Activated naive CD4-positive, alpha-beta T cell treated with anti-CD3 and anti-CD28 coated beads for 36 hours (primary cell): ENCODE measurements at regions not wholly inside any gene's neighbourhood (a gene's known extent, or its start where the extent isn't known, plus 50 kb on each side); places are given as distances from the start of the nearest gene placed in this dataset.

Experiments
- CTCF ChIA-PET: fragments of 350-600 bp; sonication (Branson Sonifier 250); formaldehyde crosslinking; loops from one replicate; lab custom pipeline; 2021; ENCODE audit warnings: antibody characterized with exemption; lab: Charles Lee
- DNase-seq: peaks from one replicate; pipeline ENCODE4 v3.0.0-alpha.2; 2020
- H3K27ac Mint-ChIP-seq: one replicate; pipeline ENCODE4 v1.8.0; 2021; ENCODE audit warnings: mild to moderate bottlenecking, mixed read lengths
- H3K27me3 Mint-ChIP-seq: one replicate; pipeline ENCODE4 v1.8.0; 2021; ENCODE audit warnings: low read depth, mixed read lengths
- H3K36me3 Mint-ChIP-seq: one replicate; pipeline ENCODE4 v1.8.0; 2021; ENCODE audit warnings: low read depth, mixed read lengths
- H3K4me1 Mint-ChIP-seq: one replicate; pipeline ENCODE4 v1.8.0; 2021; ENCODE audit warnings: low read depth, mixed read lengths
- H3K4me3 Mint-ChIP-seq: one replicate; pipeline ENCODE4 v1.8.0; 2021; ENCODE audit warnings: mild to moderate bottlenecking, moderate library complexity, mixed read lengths
- H3K9me3 Mint-ChIP-seq: one replicate; pipeline ENCODE4 v1.8.0; 2021; ENCODE audit warnings: mixed read lengths
- intact Hi-C: fragments of 100-400 bp; cut with micrococcal nuclease; formaldehyde crosslinking; loops from one replicate; pipeline ENCODE4 v1.15.1; 2023

DNA sequence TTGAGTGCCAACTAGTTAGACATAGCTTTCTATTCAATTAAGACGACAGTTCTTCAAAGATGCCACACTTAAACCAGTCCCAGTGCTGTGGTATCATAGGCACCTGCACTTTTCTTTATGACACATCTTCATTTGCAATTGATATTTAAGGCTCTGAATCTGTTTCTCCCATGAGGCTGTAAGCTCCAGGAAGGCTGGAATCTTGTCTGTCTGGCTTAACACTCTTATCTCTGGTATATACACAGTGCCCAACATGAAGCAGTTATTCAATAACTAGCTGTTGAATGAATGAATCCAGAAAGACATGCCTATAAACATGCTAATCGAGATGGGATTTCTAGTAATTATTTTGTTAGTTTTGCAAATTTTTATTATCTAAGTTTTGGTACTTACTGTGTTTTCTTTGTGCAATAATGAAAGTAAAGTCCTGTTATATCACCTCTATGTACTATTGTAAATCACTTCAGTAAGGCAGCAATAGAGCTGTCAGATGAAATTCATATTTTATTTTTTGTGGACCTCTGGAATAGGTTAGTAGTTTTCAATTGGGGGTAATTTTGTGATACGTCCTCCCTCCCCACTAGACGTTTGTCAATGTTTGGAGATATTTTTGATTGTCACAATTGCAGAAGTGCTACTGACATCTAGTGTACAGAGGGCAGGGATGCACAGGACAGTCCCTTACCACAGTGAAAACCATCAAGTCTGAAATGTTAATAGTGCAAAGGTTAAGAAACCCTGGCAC, 51.3 kb upstream of the STEAP4 start:
- CTCF ChIA-PET = interaction anchor here (1.9 to 2.1 kb wide), 2 partner anchors 11 to 115 kb away, joined by 6 to 7 read pairs; no protein-coding TSS in a partner anchor
- Mint-ChIP-seq H3K4me1 (no peaks in the 10 kb centered on the region), H3K27ac (no peak overlapping the region), H3K27me3 (peaks cover 9% of the 10 kb centered on the region), H3K4me3 (no peak overlapping the region), H3K36me3 (no peaks in the 10 kb centered on the region), H3K9me3 (no peaks in the 10 kb centered on the region)
- no peak for DNase-seq
- intact Hi-C loops = loop anchor here (1.0 to 5.0 kb wide), 2 partner anchors 115 to 561 kb away; no protein-coding TSS in a partner anchor

DNA sequence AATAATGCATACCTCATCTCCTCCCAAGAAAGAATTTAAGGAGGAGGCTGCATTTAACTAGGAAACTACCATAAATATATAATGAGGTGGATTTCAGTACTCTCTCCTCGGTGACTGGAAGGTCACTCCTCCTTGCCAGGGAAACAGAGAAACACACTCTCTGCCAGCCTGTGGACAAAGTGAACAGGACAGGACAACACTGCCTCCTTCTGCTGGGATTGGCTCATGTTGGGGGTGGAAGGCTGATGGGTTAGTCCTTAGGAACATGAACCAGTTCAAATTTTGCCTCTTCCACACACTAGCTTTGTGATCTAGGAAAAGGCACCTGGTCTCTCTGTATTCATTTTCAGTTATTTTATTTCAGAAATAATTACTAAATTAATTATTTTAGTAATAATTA, 50.6 kb upstream of the STEAP4 start:
- CTCF ChIA-PET = interaction anchor here (1.9 to 2.1 kb wide), 2 partner anchors 10 to 114 kb away, joined by 6 to 7 read pairs; no protein-coding TSS in a partner anchor

More for the DNA sequence above, 50.6 kb upstream of the STEAP4 start:
- H3K36me3 Mint-ChIP-seq = no peaks in the 10 kb centered on the region
- H3K27me3 Mint-ChIP-seq = peaks cover 9% of the 10 kb centered on the region
- intact Hi-C loops = loop anchor here (5.0 kb wide), 1 partner anchor 560 kb away; no protein-coding TSS in a partner anchor
- no peaks in the 10 kb centered on the region for H3K9me3 Mint-ChIP-seq
- no peak overlapping the region for H3K27ac Mint-ChIP-seq
- DNase-seq = peak; percentile 15
- no peaks in the 10 kb centered on the region for H3K4me1 Mint-ChIP-seq
- no peak overlapping the region for H3K4me3 Mint-ChIP-seq
